ENCODE measurements at regions not wholly inside any gene's neighbourhood (a gene's known extent, or its start where the extent isn't known, plus 50 kb on each side); places are given as distances from the start of the nearest gene placed in this dataset.

DNA sequence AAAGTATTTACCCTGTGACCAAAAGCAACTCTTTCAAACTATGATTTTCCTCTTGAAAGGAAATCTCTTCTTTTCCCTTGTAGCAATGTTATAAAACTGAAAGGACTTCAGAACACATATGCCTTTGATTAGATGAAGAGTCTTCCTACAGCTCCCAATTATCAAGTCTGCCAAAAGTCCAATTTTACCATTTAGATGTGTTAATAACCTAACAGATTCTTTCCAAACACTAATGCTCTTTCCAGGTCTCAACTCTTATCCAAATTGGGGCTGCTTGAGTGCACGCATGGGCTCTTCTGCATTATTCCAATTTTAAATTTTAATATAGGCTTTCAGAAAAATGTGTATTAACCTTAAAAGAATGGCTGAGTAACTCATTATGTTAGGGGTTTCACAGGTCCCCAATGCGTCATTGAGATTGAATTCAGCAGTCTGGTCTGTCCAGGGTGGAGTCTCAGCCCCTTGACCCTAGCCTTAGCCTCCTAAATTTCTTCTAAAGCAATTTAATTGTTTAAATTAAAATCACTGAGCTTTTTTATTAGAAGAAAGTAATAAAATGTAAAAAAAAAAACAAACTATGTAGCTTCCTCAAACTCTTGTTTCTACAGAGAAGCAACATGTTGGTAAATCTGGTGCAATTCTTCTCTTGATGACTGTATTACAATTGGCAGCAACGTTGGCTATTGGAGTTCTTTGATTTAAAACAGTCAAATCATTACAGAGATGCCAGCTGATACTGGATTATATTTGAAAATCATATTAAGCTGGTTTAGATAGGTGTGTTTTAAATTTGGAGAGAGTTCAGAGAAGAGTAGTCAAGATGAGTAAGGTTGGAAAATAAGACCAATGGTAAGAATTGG is 170.4 kb downstream of the DKK1 start:
- Histone ChIP-seq H4K8ac (replicated peaks; ENCODE audit: insufficient read length, low read depth, low read length) (no peak overlapping the region), H2AFZ (ENCODE audit: low read length) (no peak overlapping the region), H3T11ph (ENCODE audit: low read length) (no peak overlapping the region), H2AK5ac (ENCODE audit: insufficient read length, low read length) (no peak overlapping the region), H3K79me2 (ENCODE audit: insufficient read depth, low read length) (no peaks in the 10 kb centered on the region), H2BK12ac (ENCODE audit: insufficient read length, low read depth, low read length) (no peak overlapping the region), H2BK20ac (ENCODE audit: low read depth, low read length, poor library complexity, severe bottlenecking) (no peak overlapping the region), H3K9ac (ENCODE audit: extremely low read depth, insufficient read length, low read length) (no peak overlapping the region), H2BK120ac (ENCODE audit: low read depth, low read length, poor library complexity, severe bottlenecking) (no peak overlapping the region), H4K5ac (ENCODE audit: insufficient read length, low read depth, low read length) (no peak overlapping the region), H3K14ac (ENCODE audit: insufficient read depth, low read length) (no peak overlapping the region), H3K9me3 (ENCODE audit: control insufficient read depth, low read depth, low read length) (no peaks in the 10 kb centered on the region), H3K4me2 (ENCODE audit: insufficient read depth, insufficient read length, low read length) (no peak overlapping the region), H3K23me2 (ENCODE audit: insufficient read length, low read depth, low read length, poor library complexity, severe bottlenecking) (no peaks in the 10 kb centered on the region), H3K27me3 (ENCODE audit: insufficient read depth, low read length) (no peaks in the 10 kb centered on the region), H3K79me1 (ENCODE audit: insufficient read depth, low read depth, low read length, poor library complexity, severe bottlenecking) (no peaks in the 10 kb centered on the region), H4K91ac (ENCODE audit: insufficient read length, low read depth, low read length) (no peak overlapping the region), H2BK15ac (ENCODE audit: low read depth, low read length) (no peak overlapping the region), H3K23ac (ENCODE audit: insufficient read length, low read depth, low read length) (no peak overlapping the region), H3K18ac (ENCODE audit: insufficient read length, low read depth, low read length) (no peak overlapping the region), H3K56ac (ENCODE audit: insufficient read length, low read depth, low read length) (no peak overlapping the region), H3K4me1 (ENCODE audit: insufficient read depth, low read length) (no peaks in the 10 kb centered on the region), H4K20me1 (ENCODE audit: control insufficient read depth, insufficient read depth, insufficient read length) (no peaks in the 10 kb centered on the region), H3K4ac (ENCODE audit: low read depth, low read length) (no peak overlapping the region), H3K27ac (ENCODE audit: insufficient read length, low read depth, low read length) (no peak overlapping the region), H2BK5ac (ENCODE audit: insufficient read length, low read length) (no peak overlapping the region)
- Mint-ChIP-seq H3K9me3 (no peaks in the 10 kb centered on the region), H3K4me3 (no peak overlapping the region), H3K4me1 (no peaks in the 10 kb centered on the region), H3K36me3 (ENCODE audit: insufficient read depth in 1 of 3, low read depth in 3 of 3) (no peaks in the 10 kb centered on the region), H3K27me3 (ENCODE audit: low read depth) (peaks cover 2% of the 10 kb centered on the region), H3K27ac (no peak overlapping the region)
- DNase-seq: no peak
- WGBS (ENCODE audit: extremely low coverage, insufficient read length, low lambda C conversion rate): no CpG with 5 or more reads among the region's 3 CpGs
- TF ChIP-seq, protein P1, sequence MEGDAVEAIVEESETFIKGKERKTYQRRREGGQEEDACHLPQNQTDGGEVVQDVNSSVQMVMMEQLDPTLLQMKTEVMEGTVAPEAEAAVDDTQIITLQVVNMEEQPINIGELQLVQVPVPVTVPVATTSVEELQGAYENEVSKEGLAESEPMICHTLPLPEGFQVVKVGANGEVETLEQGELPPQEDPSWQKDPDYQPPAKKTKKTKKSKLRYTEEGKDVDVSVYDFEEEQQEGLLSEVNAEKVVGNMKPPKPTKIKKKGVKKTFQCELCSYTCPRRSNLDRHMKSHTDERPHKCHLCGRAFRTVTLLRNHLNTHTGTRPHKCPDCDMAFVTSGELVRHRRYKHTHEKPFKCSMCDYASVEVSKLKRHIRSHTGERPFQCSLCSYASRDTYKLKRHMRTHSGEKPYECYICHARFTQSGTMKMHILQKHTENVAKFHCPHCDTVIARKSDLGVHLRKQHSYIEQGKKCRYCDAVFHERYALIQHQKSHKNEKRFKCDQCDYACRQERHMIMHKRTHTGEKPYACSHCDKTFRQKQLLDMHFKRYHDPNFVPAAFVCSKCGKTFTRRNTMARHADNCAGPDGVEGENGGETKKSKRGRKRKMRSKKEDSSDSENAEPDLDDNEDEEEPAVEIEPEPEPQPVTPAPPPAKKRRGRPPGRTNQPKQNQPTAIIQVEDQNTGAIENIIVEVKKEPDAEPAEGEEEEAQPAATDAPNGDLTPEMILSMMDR (conservative IDR thresholded peaks at IDR 0.05): no peak
